Thoracic aorta (tissue), 2 donors: ENCODE measurements at regions not wholly inside any gene's neighbourhood (a gene's known extent, or its start where the extent isn't known, plus 50 kb on each side); places are given as distances from the start of the nearest gene placed in this dataset.

ENCODE experiments used
- ATAC-seq: fragments of 150-250 bp; one replicate; pipeline ENCODE4 v1.8.0; 2017; ENCODE audit warnings: low read depth; ENCODE audit not compliant: insufficient number of reproducible peaks, low FRiP score
- DNase-seq: peaks from one replicate; pipeline ENCODE4 v3.0.0-alpha.2; 2020; ENCODE audit warnings: low spot score
- H3K27ac ChIP-seq, 2 donors: fragments of 200-600 bp; sonication (generic); 1 replicate in 1 of 2; 2 replicates in 1 of 2; pipeline ENCODE4 v1.5.1; 2016; ENCODE audit warnings: mild to moderate bottlenecking in 2 of 2, moderate library complexity in 2 of 2
- H3K27me3 ChIP-seq: fragments of 200-600 bp; sonication (generic); replicated peaks from 2 replicates; pipeline ENCODE4 v1.6.0; 2016; ENCODE audit warnings: mild to moderate bottlenecking; ENCODE audit not compliant: insufficient read depth
- H3K36me3 ChIP-seq: fragments of 200-600 bp; sonication (generic); one replicate; pipeline ENCODE4 v1.5.1; 2016
- H3K4me1 ChIP-seq, 2 donors: fragments of 200-600 bp; sonication (generic); 1 replicate in 1 of 2; 2 replicates in 1 of 2; pipeline versions ENCODE4 v1.5.1 to v1.6.0; 2016; ENCODE audit warnings: low read depth in 2 of 2, mild to moderate bottlenecking in 1 of 2; ENCODE audit not compliant: control insufficient read depth in 1 of 2
- H3K4me3 ChIP-seq: fragments of 200-600 bp; sonication (generic); 2 replicates; pipeline ENCODE4 v1.5.1; 2016; ENCODE audit warnings: mild to moderate bottlenecking
- H3K9me3 ChIP-seq: fragments of 200-600 bp; sonication (generic); 2 replicates; pipeline ENCODE4 v1.5.1; 2016
- TF ChIP-seq, protein P1 (sequence below): fragments of 200-600 bp; sonication (generic); IDR thresholded peaks from one replicate; pipeline ENCODE4 v1.5.1; 2019; ENCODE audit warnings: antibody characterized with exemption

DNA sequence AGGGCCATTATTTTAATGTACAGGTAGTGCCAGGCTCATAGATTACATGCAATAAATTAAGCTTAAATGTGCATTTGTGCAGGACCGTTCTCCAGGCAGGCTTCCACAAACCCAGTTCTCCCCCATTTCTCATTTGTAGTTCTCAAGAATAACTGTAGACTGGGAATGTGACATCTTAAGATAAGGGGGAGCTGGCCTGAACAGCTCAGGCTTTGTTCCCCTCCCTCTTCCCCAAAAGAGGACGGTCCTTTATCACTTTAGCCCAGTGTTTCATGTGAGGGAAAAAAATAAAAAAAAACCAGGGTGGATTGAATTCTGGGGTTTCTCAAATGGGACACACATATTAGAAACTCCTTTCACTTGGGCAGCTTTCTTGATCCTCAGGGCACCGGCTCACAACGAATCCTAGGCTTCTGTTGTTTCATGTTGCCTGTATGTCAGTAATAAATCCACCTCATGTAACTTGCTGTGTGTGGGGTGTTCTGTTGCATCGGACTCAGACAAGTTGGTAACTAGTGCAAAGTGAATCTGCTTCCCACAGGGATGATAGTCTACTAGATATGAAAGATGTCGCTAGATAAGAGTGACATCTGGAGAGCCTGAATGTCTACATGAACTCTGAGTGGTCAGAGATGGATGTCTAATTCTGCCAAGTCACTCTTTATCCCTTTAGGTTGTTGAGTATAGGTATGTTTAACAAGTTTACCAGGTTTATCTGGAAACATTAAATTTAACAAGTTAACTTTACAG is 2030.6 kb upstream of the NUDT12 start:
- no peaks in the 10 kb centered on the region for H3K27me3 ChIP-seq
- TF ChIP-seq, protein P1, sequence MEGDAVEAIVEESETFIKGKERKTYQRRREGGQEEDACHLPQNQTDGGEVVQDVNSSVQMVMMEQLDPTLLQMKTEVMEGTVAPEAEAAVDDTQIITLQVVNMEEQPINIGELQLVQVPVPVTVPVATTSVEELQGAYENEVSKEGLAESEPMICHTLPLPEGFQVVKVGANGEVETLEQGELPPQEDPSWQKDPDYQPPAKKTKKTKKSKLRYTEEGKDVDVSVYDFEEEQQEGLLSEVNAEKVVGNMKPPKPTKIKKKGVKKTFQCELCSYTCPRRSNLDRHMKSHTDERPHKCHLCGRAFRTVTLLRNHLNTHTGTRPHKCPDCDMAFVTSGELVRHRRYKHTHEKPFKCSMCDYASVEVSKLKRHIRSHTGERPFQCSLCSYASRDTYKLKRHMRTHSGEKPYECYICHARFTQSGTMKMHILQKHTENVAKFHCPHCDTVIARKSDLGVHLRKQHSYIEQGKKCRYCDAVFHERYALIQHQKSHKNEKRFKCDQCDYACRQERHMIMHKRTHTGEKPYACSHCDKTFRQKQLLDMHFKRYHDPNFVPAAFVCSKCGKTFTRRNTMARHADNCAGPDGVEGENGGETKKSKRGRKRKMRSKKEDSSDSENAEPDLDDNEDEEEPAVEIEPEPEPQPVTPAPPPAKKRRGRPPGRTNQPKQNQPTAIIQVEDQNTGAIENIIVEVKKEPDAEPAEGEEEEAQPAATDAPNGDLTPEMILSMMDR = no peak
- no peaks in the 10 kb centered on the region for H3K4me1 ChIP-seq
- ATAC-seq (no peak), DNase-seq (no peak)
- no peaks in the 10 kb centered on the region for H3K9me3 ChIP-seq
- H3K4me3 ChIP-seq = no peak overlapping the region
- H3K36me3 ChIP-seq = no peaks in the 10 kb centered on the region
- no peak overlapping the region for H3K27ac ChIP-seq

DNA sequence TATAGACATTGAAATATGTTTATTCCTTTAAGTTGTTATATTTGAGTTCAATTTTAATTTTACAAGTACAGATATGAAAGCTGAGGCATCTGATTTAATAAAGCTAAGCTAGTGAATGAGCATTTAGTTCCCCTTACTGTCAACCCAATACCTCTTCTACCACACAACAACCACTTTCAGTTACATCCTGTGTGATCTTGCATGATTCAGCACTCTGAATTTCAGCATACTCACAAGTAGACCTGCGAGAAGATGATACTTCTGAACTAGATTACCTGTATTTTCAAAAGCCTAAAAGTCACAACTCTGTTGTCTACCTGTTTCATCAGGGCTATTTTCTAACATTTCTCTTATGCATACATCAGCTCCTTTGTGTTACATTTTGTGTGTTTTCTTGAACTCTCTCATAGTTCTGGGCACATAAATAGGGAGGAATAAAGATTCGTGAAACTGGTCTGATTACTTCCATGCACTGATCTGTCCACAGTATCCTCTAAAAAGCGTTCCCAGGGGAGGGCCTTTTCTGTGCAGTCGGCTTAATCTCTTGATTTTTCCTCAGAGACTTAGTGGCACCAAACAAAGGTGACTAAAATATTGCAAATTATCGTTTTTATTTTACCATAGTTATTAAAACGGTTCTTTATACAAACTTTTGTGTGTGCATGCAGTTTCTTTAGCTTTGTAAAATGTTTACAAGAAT is 2025.5 kb upstream of the NUDT12 start:
- H3K9me3 ChIP-seq = no peaks in the 10 kb centered on the region
- no peaks in the 10 kb centered on the region for H3K4me1 ChIP-seq
- no peak overlapping the region for H3K27ac ChIP-seq
- DNase-seq (no peak), ATAC-seq (no peak)
- TF ChIP-seq, protein P1 = no peak
- no peaks in the 10 kb centered on the region for H3K36me3 ChIP-seq
- H3K27me3 ChIP-seq = no peaks in the 10 kb centered on the region
- H3K4me3 ChIP-seq = no peak overlapping the region

DNA sequence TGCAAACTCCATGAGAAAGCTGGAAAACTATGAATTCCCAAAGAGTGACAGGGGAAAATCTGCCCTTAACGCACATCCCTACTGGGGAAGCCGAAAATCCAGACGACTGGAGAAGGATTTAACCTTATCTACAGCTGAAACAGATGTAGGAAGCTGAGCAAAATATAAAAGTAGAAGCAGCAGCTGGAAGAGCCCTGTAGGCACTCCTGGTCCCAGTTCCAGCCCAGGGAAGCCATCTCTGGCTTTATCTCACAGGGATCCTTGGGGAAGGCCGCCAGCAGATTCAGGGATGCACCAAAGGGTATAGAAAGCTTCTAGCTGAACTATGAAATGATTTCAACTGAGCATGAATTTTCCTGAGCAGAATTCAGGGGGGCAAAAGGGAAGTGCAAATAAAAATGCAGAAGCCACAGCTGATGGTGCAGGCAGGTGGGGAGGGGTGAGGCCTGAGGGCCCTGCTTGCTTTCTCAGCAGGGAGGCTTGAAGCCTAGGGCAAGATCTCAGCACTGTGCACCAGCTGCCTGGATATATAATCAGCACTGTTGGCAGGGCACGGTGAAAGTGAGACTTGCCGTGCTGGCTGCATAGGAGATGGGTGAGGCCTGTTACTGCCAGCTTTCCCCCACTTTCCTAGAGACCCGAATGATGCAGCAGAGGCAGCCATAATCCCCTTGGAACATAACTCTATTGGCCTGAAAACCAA is 2019.5 kb upstream of the NUDT12 start:
- Histone ChIP-seq H3K27me3 (no peaks in the 10 kb centered on the region), H3K9me3 (no peaks in the 10 kb centered on the region), H3K4me3 (no peak overlapping the region), H3K36me3 (no peaks in the 10 kb centered on the region), H3K4me1 (no peaks in the 10 kb centered on the region), H3K27ac (no peak overlapping the region)
- ATAC-seq = no peak
- no peak for DNase-seq
- TF ChIP-seq, protein P1 = no peak

DNA sequence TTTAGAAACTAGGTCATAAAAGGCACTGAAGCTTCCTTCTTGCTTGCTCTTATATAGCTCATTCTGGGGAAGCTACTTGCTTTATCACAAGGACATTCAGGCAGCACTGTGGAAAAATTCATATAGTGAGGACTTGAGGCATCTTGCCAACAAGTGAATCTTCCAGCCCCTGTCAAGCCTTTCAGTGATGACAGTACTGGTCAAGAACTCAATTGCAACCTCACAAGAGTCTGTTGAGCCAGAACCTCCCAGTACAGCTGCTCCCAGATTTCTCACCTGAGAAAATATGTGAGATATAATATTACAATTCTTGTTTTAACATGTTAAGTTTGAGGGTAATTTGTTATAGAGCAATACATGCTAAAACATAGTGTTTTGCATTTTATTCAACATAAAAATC is 2011.0 kb upstream of the NUDT12 start:
- no peaks in the 10 kb centered on the region for H3K27me3 ChIP-seq
- H3K4me1 ChIP-seq = no peaks in the 10 kb centered on the region
- no peaks in the 10 kb centered on the region for H3K9me3 ChIP-seq
- H3K36me3 ChIP-seq = no peaks in the 10 kb centered on the region
- DNase-seq = no peak
- no peak for ATAC-seq
- no peak overlapping the region for H3K4me3 ChIP-seq
- no peak overlapping the region for H3K27ac ChIP-seq
- TF ChIP-seq, protein P1 = no peak

DNA sequence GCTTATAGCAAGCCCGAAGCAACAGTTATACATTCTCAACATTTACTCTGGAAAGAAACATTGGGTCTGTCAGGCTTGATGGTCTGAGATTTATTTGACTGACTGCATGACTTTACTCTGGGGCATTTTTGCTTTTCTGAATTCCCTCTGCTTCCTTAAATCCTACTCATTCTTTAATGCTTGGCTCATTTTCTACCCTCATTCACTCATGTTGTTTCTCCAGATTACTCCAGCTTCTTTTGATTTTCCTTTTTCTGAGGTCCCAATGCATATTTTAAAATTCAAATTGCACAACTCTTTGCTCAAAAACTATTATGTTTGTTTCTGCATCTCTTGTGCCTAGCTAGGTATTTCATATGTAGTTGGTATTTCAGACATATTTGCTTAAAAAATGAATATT is 2002.9 kb upstream of the NUDT12 start:
- Histone ChIP-seq H3K4me3 (no peak overlapping the region), H3K36me3 (no peaks in the 10 kb centered on the region), H3K27ac (no peak overlapping the region), H3K27me3 (no peaks in the 10 kb centered on the region), H3K4me1 (no peaks in the 10 kb centered on the region), H3K9me3 (no peaks in the 10 kb centered on the region)
- ATAC-seq = no peak
- TF ChIP-seq, protein P1 = no peak
- no peak for DNase-seq
